Ascending aorta (tissue), 2 donors: ENCODE measurements at regions not wholly inside any gene's neighbourhood (a gene's known extent, or its start where the extent isn't known, plus 50 kb on each side); places are given as distances from the start of the nearest gene placed in this dataset.

Experiments
- DNase-seq, 2 donors: peaks; one replicate each; pipeline ENCODE4 v3.0.0-alpha.2; 2019; ENCODE audit warnings: low spot score in 2 of 2
- H3K27ac ChIP-seq, 2 donors: fragments of 200-600 bp; sonication (generic); one replicate each; pipeline ENCODE4 v1.5.1; 2016 to 2017; ENCODE audit warnings: mild to moderate bottlenecking in 1 of 2
- H3K27me3 ChIP-seq: fragments of 200-600 bp; sonication (generic); one replicate; pipeline ENCODE4 v1.5.1; 2017
- H3K36me3 ChIP-seq, 2 donors: fragments of 200-600 bp; sonication (generic); one replicate each; pipeline ENCODE4 v1.5.1; 2016
- H3K4me1 ChIP-seq, 2 donors: fragments of 200-600 bp; sonication (generic); one replicate each; pipeline ENCODE4 v1.5.1; 2016 to 2017; ENCODE audit warnings: mild to moderate bottlenecking in 1 of 2
- H3K4me3 ChIP-seq, 2 donors: fragments of 200-600 bp; sonication (generic); one replicate each; pipeline ENCODE4 v1.5.1; 2016 to 2017; ENCODE audit warnings: mild to moderate bottlenecking in 1 of 2
- H3K9me3 ChIP-seq, 2 donors: fragments of 200-600 bp; sonication (generic); one replicate each; pipeline ENCODE4 v1.5.1; 2016
- intact Hi-C: fragments of 100-400 bp; cut with DNase I; formaldehyde crosslinking; loops from one replicate; pipeline ENCODE4 v1.15.1; 2023
- TF ChIP-seq, protein P1 (sequence below), 3 experiments: fragments of 200-600 bp in 2 of 3; fragments of 450-650 bp in 1 of 3; sonication (generic) in 2 of 3; IDR thresholded peaks; one replicate each; pipeline ENCODE4 v1.5.1; 2016 to 2019; ENCODE audit warnings: antibody characterized with exemption in 3 of 3, mild to moderate bottlenecking in 1 of 3, moderate library complexity in 1 of 3

DNA sequence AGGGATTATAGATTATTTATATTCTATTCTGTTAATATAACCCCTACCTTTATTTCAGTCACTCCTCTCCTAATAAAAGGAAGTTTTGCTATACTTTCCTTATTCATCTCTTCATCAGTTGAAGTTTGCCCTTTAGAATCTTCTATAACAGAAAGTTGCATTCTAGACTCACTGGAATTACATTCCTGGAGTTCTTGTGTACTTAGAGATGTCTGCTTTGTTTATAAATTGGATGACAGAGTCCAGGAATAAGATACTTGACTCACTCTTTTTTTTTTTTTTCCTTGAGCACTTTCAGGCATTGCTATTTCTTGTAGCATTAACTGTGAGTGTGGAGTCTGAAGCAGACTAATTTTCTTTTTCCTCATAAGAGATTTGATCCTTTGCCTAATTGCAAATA is 640.8 kb downstream of the XPNPEP1 start:
- Histone ChIP-seq H3K4me1 (no peaks in the 10 kb centered on the region), H3K4me3 (no peak overlapping the region), H3K9me3 (no peaks in the 10 kb centered on the region), H3K27me3 (no peaks in the 10 kb centered on the region), H3K27ac (no peak overlapping the region), H3K36me3 (no peaks in the 10 kb centered on the region)
- intact Hi-C loops: no loop called here
- DNase-seq: no peak
- TF ChIP-seq, protein P1, sequence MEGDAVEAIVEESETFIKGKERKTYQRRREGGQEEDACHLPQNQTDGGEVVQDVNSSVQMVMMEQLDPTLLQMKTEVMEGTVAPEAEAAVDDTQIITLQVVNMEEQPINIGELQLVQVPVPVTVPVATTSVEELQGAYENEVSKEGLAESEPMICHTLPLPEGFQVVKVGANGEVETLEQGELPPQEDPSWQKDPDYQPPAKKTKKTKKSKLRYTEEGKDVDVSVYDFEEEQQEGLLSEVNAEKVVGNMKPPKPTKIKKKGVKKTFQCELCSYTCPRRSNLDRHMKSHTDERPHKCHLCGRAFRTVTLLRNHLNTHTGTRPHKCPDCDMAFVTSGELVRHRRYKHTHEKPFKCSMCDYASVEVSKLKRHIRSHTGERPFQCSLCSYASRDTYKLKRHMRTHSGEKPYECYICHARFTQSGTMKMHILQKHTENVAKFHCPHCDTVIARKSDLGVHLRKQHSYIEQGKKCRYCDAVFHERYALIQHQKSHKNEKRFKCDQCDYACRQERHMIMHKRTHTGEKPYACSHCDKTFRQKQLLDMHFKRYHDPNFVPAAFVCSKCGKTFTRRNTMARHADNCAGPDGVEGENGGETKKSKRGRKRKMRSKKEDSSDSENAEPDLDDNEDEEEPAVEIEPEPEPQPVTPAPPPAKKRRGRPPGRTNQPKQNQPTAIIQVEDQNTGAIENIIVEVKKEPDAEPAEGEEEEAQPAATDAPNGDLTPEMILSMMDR (IDR thresholded peaks at IDR 0.05): no peak

DNA sequence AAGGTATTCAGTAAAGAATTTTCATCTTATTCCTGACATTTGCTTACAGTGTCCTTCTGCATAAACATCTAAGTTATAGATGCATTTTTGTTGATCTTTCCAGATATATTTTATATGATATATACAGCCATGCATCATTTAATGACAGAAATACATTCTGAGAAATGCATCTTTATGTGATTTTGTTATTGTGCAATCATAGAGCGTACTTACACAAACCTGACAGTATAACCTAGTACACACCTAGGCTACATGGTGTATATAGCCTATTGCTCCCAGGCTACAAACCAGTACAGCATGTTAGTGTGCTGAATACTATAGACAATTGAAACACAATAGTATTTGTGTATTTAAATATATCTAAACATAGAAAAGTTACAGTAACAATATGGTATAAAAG is 642.0 kb downstream of the XPNPEP1 start:
- intact Hi-C loops: no loop called here
- Histone ChIP-seq H3K36me3 (no peaks in the 10 kb centered on the region), H3K4me1 (no peaks in the 10 kb centered on the region)

DNA sequence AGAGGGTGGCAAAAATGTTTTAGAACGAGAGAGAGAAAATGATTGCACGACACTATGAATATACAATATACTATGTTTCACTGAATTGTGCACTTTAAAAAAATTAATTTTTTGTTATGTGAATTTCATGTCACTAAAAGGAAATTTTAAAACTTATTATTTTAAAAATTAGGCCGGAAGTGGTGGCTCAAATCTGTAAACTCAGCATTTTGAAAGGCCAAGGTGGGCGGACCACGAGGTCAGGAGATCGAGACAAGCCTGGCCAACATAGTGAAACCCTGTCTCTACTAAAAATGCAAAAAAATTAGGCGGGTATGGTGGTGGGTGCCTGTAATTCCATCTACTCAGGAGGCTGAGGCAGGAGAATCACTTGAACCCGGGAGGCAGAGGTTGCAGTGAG is 642.5 kb downstream of the XPNPEP1 start:
- Histone ChIP-seq H3K36me3 (no peaks in the 10 kb centered on the region), H3K27me3 (no peaks in the 10 kb centered on the region), H3K27ac (no peak overlapping the region), H3K4me1 (no peaks in the 10 kb centered on the region), H3K4me3 (no peak overlapping the region), H3K9me3 (no peaks in the 10 kb centered on the region)
- DNase-seq: no peak
- TF ChIP-seq, protein P1 (IDR thresholded peaks at IDR 0.05): no peak
- intact Hi-C loops: no loop called here

More for the DNA sequence above, 642.0 kb downstream of the XPNPEP1 start:
- H3K27me3 ChIP-seq: no peaks in the 10 kb centered on the region
- H3K4me3 ChIP-seq: no peak overlapping the region
- no peak overlapping the region for H3K27ac ChIP-seq
- TF ChIP-seq, protein P1 (IDR thresholded peaks at IDR 0.05): no peak
- DNase-seq: no peak
- no peaks in the 10 kb centered on the region for H3K9me3 ChIP-seq

DNA sequence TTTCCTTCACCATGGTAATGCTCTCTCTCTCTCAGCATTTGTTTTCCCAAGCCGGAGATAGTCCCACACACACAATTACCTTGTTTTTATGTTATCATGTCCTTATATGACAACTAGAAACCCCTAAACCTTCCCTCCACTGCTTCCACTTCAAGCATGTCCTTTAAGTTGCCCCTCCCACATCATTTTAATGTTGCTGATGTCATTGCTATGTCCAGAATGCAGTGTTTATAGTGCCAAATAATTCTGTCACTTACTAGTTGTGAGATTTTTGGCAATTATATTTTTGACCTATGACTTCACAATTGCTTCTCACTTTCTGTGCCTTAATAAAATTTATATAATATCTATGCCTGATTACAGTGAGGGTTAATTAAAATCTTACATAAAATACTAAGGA is 645.9 kb downstream of the XPNPEP1 start:
- Histone ChIP-seq H3K4me1 (no peaks in the 10 kb centered on the region), H3K9me3 (no peaks in the 10 kb centered on the region), H3K27ac (no peak overlapping the region), H3K27me3 (no peaks in the 10 kb centered on the region), H3K4me3 (no peak overlapping the region), H3K36me3 (no peaks in the 10 kb centered on the region)
- TF ChIP-seq, protein P1 (IDR thresholded peaks at IDR 0.05): no peak
- DNase-seq: no peak
- intact Hi-C loops: no loop called here

DNA sequence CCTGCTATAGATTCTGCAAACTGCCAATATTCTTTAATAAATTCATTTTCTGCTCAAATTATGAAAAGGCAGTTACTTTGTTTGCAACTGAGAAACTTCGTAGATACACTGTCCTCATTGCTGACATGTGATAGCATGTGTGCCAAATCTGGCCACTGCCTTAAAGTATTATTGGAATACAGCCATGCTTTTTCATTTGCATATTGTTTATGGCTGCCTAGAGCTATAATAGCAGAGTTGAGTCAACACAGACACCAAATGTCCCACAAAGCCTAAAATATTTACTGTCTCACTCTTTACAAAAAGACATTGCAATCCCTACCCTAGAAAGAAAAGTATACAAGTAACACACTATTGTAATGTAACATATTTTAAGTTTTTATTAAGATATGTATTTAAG is 647.4 kb downstream of the XPNPEP1 start:
- H3K27me3 ChIP-seq: no peaks in the 10 kb centered on the region
- H3K4me3 ChIP-seq: no peak overlapping the region
- no peak for DNase-seq
- H3K9me3 ChIP-seq: no peaks in the 10 kb centered on the region
- H3K27ac ChIP-seq: no peak overlapping the region
- no peaks in the 10 kb centered on the region for H3K4me1 ChIP-seq
- TF ChIP-seq, protein P1 (IDR thresholded peaks at IDR 0.05): no peak
- intact Hi-C loops: no loop called here
- H3K36me3 ChIP-seq: no peaks in the 10 kb centered on the region

DNA sequence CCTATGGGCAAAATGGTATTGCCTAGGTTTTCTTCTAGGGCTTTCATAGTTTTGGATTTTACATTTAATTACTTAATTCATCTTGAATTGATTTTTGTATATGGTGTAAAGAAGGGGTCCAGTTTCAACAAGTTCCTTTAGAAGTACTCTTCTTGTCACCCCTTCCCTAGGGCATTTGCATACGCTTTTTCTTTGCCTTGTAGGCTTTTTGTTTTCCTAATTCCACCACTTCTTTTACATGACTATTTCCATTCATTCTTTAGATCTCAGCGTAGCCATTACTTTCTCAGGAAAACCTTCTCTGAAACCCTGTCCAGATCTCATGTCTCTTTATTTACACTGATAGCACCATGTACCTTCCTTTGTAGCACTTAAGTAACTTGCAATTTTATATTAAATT is 648.6 kb downstream of the XPNPEP1 start:
- H3K9me3 ChIP-seq: no peaks in the 10 kb centered on the region
- intact Hi-C loops: no loop called here
- H3K4me3 ChIP-seq: no peak overlapping the region
- no peak for DNase-seq
- no peaks in the 10 kb centered on the region for H3K4me1 ChIP-seq
- H3K36me3 ChIP-seq: no peaks in the 10 kb centered on the region
- TF ChIP-seq, protein P1 (IDR thresholded peaks at IDR 0.05): no peak
- no peak overlapping the region for H3K27ac ChIP-seq
- H3K27me3 ChIP-seq: no peaks in the 10 kb centered on the region
